CD8-positive, alpha-beta memory T cell (primary cell): ENCODE measurements at regions not wholly inside any gene's neighbourhood (a gene's known extent, or its start where the extent isn't known, plus 50 kb on each side); places are given as distances from the start of the nearest gene placed in this dataset.

Experiments
- CTCF ChIA-PET: fragments of 350-600 bp; sonication (Branson Sonifier 250); formaldehyde crosslinking; loops from one replicate; lab custom pipeline; 2021; ENCODE audit warnings: antibody characterized with exemption; lab: Charles Lee
- POLR2A ChIA-PET: fragments of 350-600 bp; sonication (Branson Sonifier 250); formaldehyde crosslinking; loops from one replicate; lab custom pipeline; 2021; ENCODE audit warnings: antibody characterized with exemption; lab: Charles Lee
- DNase-seq, 5 donors: peaks; one replicate each; pipeline versions ENCODE4 v3.0.0 to v3.0.0-alpha.2; 2020 to 2022; ENCODE audit warnings: mixed read lengths in 1 of 5
- H3K27ac ChIP-seq: one replicate; pipeline ENCODE4 v1.7.0; 2013; ENCODE audit warnings: low read depth, mild to moderate bottlenecking, low read length, moderate library complexity
- H3K27me3 ChIP-seq: 2 replicates; pipeline ENCODE4 v1.7.0; 2013; ENCODE audit warnings: low read length, mild to moderate bottlenecking; ENCODE audit not compliant: insufficient read depth, poor library complexity, severe bottlenecking
- H3K36me3 ChIP-seq: 2 replicates; pipeline ENCODE4 v1.7.0; 2013; ENCODE audit warnings: mild to moderate bottlenecking, low read length, moderate library complexity; ENCODE audit not compliant: insufficient read depth
- H3K4me1 ChIP-seq: 2 replicates; pipeline ENCODE4 v1.7.0; 2013; ENCODE audit warnings: mild to moderate bottlenecking, low read length, moderate library complexity; ENCODE audit not compliant: insufficient read depth
- H3K4me3 ChIP-seq: 2 replicates; pipeline ENCODE4 v1.7.0; 2013; ENCODE audit warnings: mild to moderate bottlenecking, low read length
- H3K9me3 ChIP-seq: 2 replicates; pipeline ENCODE4 v1.7.0; 2013; ENCODE audit warnings: mild to moderate bottlenecking, low read length
- H3K27ac Mint-ChIP-seq, 8 donors: one replicate each; pipeline ENCODE4 v1.8.0; 2020 to 2021; ENCODE audit warnings: mixed read lengths in 8 of 8, mild to moderate bottlenecking in 6 of 8, inconsistent platforms in 3 of 8, moderate library complexity in 3 of 8
- H3K27me3 Mint-ChIP-seq, 2 donors: one replicate each; pipeline ENCODE4 v1.8.0; 2020 to 2021; ENCODE audit warnings: mixed read lengths in 2 of 2, mild to moderate bottlenecking in 1 of 2, moderate library complexity in 1 of 2
- H3K36me3 Mint-ChIP-seq, 3 donors: one replicate each; pipeline ENCODE4 v1.8.0; 2020 to 2021; ENCODE audit warnings: mixed read lengths in 3 of 3, inconsistent platforms in 1 of 3, mild to moderate bottlenecking in 1 of 3
- H3K4me1 Mint-ChIP-seq, 3 donors: one replicate each; pipeline ENCODE4 v1.8.0; 2020 to 2021; ENCODE audit warnings: mixed read lengths in 3 of 3, inconsistent platforms in 1 of 3, mild to moderate bottlenecking in 1 of 3
- H3K4me3 Mint-ChIP-seq, 7 donors: one replicate each; pipeline ENCODE4 v1.8.0; 2020 to 2021; ENCODE audit warnings: mixed read lengths in 7 of 7, mild to moderate bottlenecking in 6 of 7, moderate library complexity in 4 of 7, inconsistent platforms in 2 of 7
- H3K9me3 Mint-ChIP-seq, 5 donors: one replicate each; pipeline ENCODE4 v1.8.0; 2020 to 2022; ENCODE audit warnings: mixed read lengths in 5 of 5, mild to moderate bottlenecking in 3 of 5, moderate library complexity in 2 of 5, inconsistent platforms in 1 of 5

DNA sequence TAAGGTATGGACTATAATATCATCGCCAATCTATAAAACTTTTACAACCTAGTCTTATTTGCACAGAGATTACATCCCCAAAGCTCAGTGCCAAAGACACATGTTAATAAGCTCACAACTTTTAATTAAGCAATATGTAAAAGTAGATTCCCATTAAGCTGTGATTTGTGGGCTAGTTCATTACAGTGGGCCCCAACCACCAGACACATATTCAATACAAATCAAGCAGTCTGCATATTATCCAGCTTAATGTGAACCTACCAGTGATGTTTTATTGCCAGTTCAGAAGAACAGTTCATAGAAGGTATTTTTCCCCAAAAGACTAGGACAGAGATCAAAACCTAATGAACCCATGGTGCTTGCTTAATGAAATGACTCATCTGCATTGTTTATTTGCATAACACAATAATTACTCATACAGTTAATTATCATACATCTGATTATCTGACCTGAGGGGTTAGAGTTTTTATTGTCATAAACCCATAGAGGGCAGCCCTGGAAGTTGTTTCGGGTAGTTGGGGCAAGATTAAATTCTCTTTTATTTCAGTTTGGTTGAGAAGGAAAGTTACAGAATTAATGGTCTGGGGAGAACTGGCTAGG is 831.0 kb downstream of the TFAP2A start:
- Histone ChIP-seq H3K36me3 (no peaks in the 10 kb centered on the region), H3K9me3 (no peaks in the 10 kb centered on the region), H3K4me3 (no peak overlapping the region), H3K4me1 (no peaks in the 10 kb centered on the region), H3K27ac (no peak overlapping the region), H3K27me3 (no peaks in the 10 kb centered on the region)
- ChIA-PET POLR2A (no interaction called here), CTCF (no interaction called here)
- Mint-ChIP-seq H3K27me3 (peaks cover 0 to 2% of the 10 kb centered on the region in 2 donors), H3K4me3 (no peak overlapping the region), H3K36me3 (peaks cover 0 to 4% (median 0%) of the 10 kb centered on the region in 3 donors), H3K27ac (no peak overlapping the region), H3K9me3 (peaks cover 0 to 30% (median 2%) of the 10 kb centered on the region in 5 donors), H3K4me1 (no peaks in the 10 kb centered on the region)
- no peak for DNase-seq

GRCh38 chr6:9581155-9581554 is 833.7 kb downstream of the TFAP2A start:
- no peak overlapping the region for H3K4me3 ChIP-seq
- no peaks in the 10 kb centered on the region for H3K4me1 ChIP-seq
- H3K36me3 ChIP-seq: no peaks in the 10 kb centered on the region
- no peaks in the 10 kb centered on the region for H3K27me3 ChIP-seq
- no peak overlapping the region for H3K27ac ChIP-seq
- H3K4me3 Mint-ChIP-seq: no peak overlapping the region
- no peak overlapping the region for H3K27ac Mint-ChIP-seq
- no peak for DNase-seq
- peaks cover 0 to 2% of the 10 kb centered on the region in 2 donors for H3K27me3 Mint-ChIP-seq
- POLR2A ChIA-PET: no interaction called here
- no peaks in the 10 kb centered on the region for H3K4me1 Mint-ChIP-seq
- peaks cover 0 to 4% (median 0%) of the 10 kb centered on the region in 3 donors for H3K36me3 Mint-ChIP-seq
- CTCF ChIA-PET: no interaction called here
- H3K9me3 ChIP-seq: no peaks in the 10 kb centered on the region
- H3K9me3 Mint-ChIP-seq: peaks cover 0 to 16% (median 0%) of the 10 kb centered on the region in 5 donors

DNA sequence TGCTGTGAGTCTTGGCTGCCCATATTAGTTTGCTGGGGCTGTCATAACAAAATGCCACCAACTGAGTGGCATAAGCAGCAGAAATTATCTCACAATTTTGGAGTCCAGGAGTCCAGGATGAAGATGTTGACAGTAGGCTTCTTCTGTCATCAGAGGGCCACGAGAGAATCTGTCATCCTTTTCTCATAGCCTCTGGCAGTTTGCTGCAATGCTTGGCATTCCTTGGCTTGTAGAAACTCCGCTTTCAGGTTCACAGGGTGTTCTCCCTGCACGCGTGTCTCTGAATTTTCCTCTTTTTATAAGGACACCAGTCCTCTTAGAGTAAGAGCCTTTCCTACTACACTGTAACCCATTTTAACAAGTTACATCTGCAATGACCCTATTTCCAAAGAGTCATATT is 838.4 kb downstream of the TFAP2A start:
- Mint-ChIP-seq H3K9me3 (peaks cover 0 to 12% (median 2%) of the 10 kb centered on the region in 5 donors), H3K36me3 (no peaks in the 10 kb centered on the region), H3K4me3 (no peak overlapping the region), H3K27me3 (peaks cover 0 to under 1% of the 10 kb centered on the region in 2 donors), H3K4me1 (no peaks in the 10 kb centered on the region), H3K27ac (no peak overlapping the region)
- no peak overlapping the region for H3K27ac ChIP-seq
- no peak for DNase-seq
- ChIA-PET CTCF (no interaction called here), POLR2A (no interaction called here)
- H3K4me1 ChIP-seq: no peaks in the 10 kb centered on the region
- no peaks in the 10 kb centered on the region for H3K27me3 ChIP-seq
- no peaks in the 10 kb centered on the region for H3K36me3 ChIP-seq
- H3K9me3 ChIP-seq: no peaks in the 10 kb centered on the region
- H3K4me3 ChIP-seq: no peak overlapping the region

GRCh38 chr6:9566096-9566495 is 848.8 kb downstream of the TFAP2A start:
- Mint-ChIP-seq H3K27ac (no peak overlapping the region), H3K4me3 (no peak overlapping the region), H3K9me3 (peaks cover 0 to 18% (median 2%) of the 10 kb centered on the region in 5 donors), H3K4me1 (no peaks in the 10 kb centered on the region), H3K36me3 (peaks cover 0 to 3% (median 0%) of the 10 kb centered on the region in 3 donors), H3K27me3 (no peaks in the 10 kb centered on the region)
- no peak for DNase-seq
- Histone ChIP-seq H3K27me3 (no peaks in the 10 kb centered on the region), H3K9me3 (no peaks in the 10 kb centered on the region), H3K4me1 (no peaks in the 10 kb centered on the region), H3K4me3 (no peak overlapping the region), H3K27ac (no peak overlapping the region), H3K36me3 (no peaks in the 10 kb centered on the region)
- POLR2A ChIA-PET: no interaction called here
- CTCF ChIA-PET: no interaction called here

DNA sequence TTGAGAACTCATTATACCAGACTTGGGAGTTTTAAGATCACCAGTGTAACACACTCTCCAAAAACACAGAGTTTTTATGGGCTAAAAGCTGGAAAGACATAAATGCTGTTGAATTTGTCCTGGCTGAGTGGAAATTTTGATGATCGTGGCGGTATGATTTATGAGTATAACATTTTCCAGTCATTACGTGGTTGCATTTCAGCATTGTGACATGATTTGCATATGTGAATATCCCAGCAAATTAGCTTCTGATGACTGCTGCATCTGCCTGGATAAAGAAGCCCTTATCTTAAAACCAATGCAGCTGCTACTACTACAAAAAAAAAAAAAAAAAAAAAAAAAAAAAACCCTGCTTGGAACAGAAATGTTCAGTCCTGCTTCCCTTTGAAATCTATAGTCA is 850.9 kb downstream of the TFAP2A start:
- Histone ChIP-seq H3K9me3 (no peaks in the 10 kb centered on the region), H3K4me1 (no peaks in the 10 kb centered on the region), H3K4me3 (no peak overlapping the region), H3K36me3 (no peaks in the 10 kb centered on the region), H3K27me3 (no peaks in the 10 kb centered on the region), H3K27ac (no peak overlapping the region)
- Mint-ChIP-seq H3K9me3 (peaks cover 0 to 8% (median 0%) of the 10 kb centered on the region in 5 donors), H3K27me3 (no peaks in the 10 kb centered on the region), H3K27ac (no peak overlapping the region), H3K36me3 (peaks cover 0 to 3% (median 0%) of the 10 kb centered on the region in 3 donors), H3K4me1 (no peaks in the 10 kb centered on the region), H3K4me3 (no peak overlapping the region)
- POLR2A ChIA-PET: interaction anchor here (0.7 kb wide), 1 partner anchor 14 kb away, joined by 4 read pairs; no protein-coding TSS in a partner anchor
- CTCF ChIA-PET: no interaction called here
- DNase-seq: no peak

- ChIA-PET POLR2A (interaction anchor here (0.7 kb wide), 1 partner anchor 14 kb away, joined by 4 read pairs; no protein-coding TSS in a partner anchor), CTCF (no interaction called here)
- Histone ChIP-seq H3K27ac (no peak overlapping the region), H3K9me3 (no peaks in the 10 kb centered on the region), H3K4me1 (no peaks in the 10 kb centered on the region), H3K4me3 (no peak overlapping the region), H3K27me3 (no peaks in the 10 kb centered on the region), H3K36me3 (no peaks in the 10 kb centered on the region)
- Mint-ChIP-seq H3K4me3 (no peak overlapping the region), H3K27ac (no peak overlapping the region), H3K27me3 (no peaks in the 10 kb centered on the region), H3K4me1 (no peaks in the 10 kb centered on the region), H3K36me3 (peaks cover 0 to 3% (median 0%) of the 10 kb centered on the region in 3 donors), H3K9me3 (peaks cover 0 to 8% (median 0%) of the 10 kb centered on the region in 5 donors)
- no peak for DNase-seq
Observed at GRCh38 chr6:9563568-9563967, 851.3 kb downstream of the TFAP2A start.

GRCh38 chr6:9554806-9555205 is 860.1 kb downstream of the TFAP2A start:
- H3K9me3 Mint-ChIP-seq: peaks cover 0 to 22% (median 5%) of the 10 kb centered on the region in 5 donors
- no peaks in the 10 kb centered on the region for H3K4me1 Mint-ChIP-seq

GRCh38 chr6:9554323-9554722 is 860.6 kb downstream of the TFAP2A start:
- H3K36me3 ChIP-seq: no peaks in the 10 kb centered on the region
- no peaks in the 10 kb centered on the region for H3K4me1 ChIP-seq
- Mint-ChIP-seq H3K27ac (no peak overlapping the region), H3K27me3 (no peaks in the 10 kb centered on the region), H3K4me1 (no peaks in the 10 kb centered on the region), H3K9me3 (peaks cover 0 to 22% (median 5%) of the 10 kb centered on the region in 5 donors), H3K4me3 (no peak overlapping the region), H3K36me3 (peaks cover 0 to 3% (median 0%) of the 10 kb centered on the region in 3 donors)
- no peaks in the 10 kb centered on the region for H3K9me3 ChIP-seq
- H3K27ac ChIP-seq: no peak overlapping the region
- ChIA-PET POLR2A (no interaction called here), CTCF (no interaction called here)
- no peak for DNase-seq
- no peak overlapping the region for H3K4me3 ChIP-seq
- no peaks in the 10 kb centered on the region for H3K27me3 ChIP-seq

More at GRCh38 chr6:9554806-9555205, 860.1 kb downstream of the TFAP2A start:
- H3K36me3 Mint-ChIP-seq: peaks cover 0 to 3% (median 0%) of the 10 kb centered on the region in 3 donors
- Histone ChIP-seq H3K36me3 (no peaks in the 10 kb centered on the region), H3K4me3 (no peak overlapping the region), H3K27me3 (no peaks in the 10 kb centered on the region), H3K9me3 (no peaks in the 10 kb centered on the region), H3K4me1 (no peaks in the 10 kb centered on the region), H3K27ac (no peak overlapping the region)
- no peak overlapping the region for H3K27ac Mint-ChIP-seq
- H3K27me3 Mint-ChIP-seq: no peaks in the 10 kb centered on the region
- ChIA-PET CTCF (no interaction called here), POLR2A (no interaction called here)
- H3K4me3 Mint-ChIP-seq: no peak overlapping the region
- no peak for DNase-seq
